Cardiac muscle cell (in vitro differentiated cells and primary cell): ENCODE measurements at regions not wholly inside any gene's neighbourhood (a gene's known extent, or its start where the extent isn't known, plus 50 kb on each side); places are given as distances from the start of the nearest gene placed in this dataset.
"Not testable (repeated sequence)": the region's sequence is repeated elsewhere in the genome, so short reads cannot be mapped to it uniquely, and the experiment has no call there.

Experiments used
- DNase-seq, 2 donors: peaks; one replicate each; pipeline versions ENCODE4 v3.0.0 to v3.0.0-alpha.2; 2010 to 2017; ENCODE audit warnings: low read depth in 1 of 2, low spot score in 1 of 2
- H3K27ac ChIP-seq: fragments of 200-600 bp; sonication (generic); 2 replicates; pipeline ENCODE4 v1.5.1; 2016
- H3K27me3 ChIP-seq: fragments of 200-600 bp; sonication (generic); 2 replicates; pipeline ENCODE4 v1.6.0; 2016; ENCODE audit warnings: control low read depth
- H3K36me3 ChIP-seq: fragments of 200-600 bp; sonication (generic); 2 replicates; pipeline ENCODE4 v1.5.1; 2016; ENCODE audit warnings: control low read depth
- H3K4me1 ChIP-seq: fragments of 200-600 bp; sonication (generic); 2 replicates; pipeline ENCODE4 v1.8.1; 2017; ENCODE audit warnings: low read depth, mild to moderate bottlenecking, mixed run types
- H3K4me3 ChIP-seq: fragments of 200-600 bp; sonication (generic); 2 replicates; pipeline ENCODE4 v1.5.1; 2016; ENCODE audit warnings: mild to moderate bottlenecking
- H3K9me3 ChIP-seq: fragments of 200-600 bp; sonication (generic); 2 replicates; pipeline ENCODE4 v1.5.1; 2017; ENCODE audit warnings: low read depth, mild to moderate bottlenecking, control low read depth
- TF ChIP-seq, protein P1 (sequence below): IDR thresholded peaks from 2 replicates; pipeline ENCODE4 v1.5.1; 2012; ENCODE audit warnings: low read depth, mild to moderate bottlenecking, low read length

DNA sequence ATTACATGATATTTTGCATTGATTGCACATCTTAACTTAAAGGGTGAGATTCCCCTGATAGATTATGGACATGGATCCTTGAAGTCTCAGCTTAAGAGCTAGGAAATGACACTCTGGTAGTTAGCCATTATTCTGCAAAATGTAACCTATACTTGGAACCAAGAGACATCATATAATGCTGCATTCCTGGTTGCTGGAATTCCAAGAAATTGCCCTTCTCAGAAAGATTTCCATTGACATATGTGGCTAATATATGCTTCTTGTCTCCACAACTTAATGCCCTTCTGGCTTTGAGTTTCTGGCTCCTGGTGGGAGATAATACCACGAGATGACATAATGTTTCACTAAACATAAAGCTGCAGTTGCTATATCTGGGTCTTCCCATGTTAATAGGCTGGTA lies 204.4 kb upstream of the TRPC4 start:
- H3K4me3 ChIP-seq = no peak overlapping the region
- H3K4me1 ChIP-seq = no peaks in the 10 kb centered on the region
- no peaks in the 10 kb centered on the region for H3K9me3 ChIP-seq
- no peaks in the 10 kb centered on the region for H3K27me3 ChIP-seq
- no peaks in the 10 kb centered on the region for H3K36me3 ChIP-seq
- DNase-seq = no peak
- TF ChIP-seq, protein P1, sequence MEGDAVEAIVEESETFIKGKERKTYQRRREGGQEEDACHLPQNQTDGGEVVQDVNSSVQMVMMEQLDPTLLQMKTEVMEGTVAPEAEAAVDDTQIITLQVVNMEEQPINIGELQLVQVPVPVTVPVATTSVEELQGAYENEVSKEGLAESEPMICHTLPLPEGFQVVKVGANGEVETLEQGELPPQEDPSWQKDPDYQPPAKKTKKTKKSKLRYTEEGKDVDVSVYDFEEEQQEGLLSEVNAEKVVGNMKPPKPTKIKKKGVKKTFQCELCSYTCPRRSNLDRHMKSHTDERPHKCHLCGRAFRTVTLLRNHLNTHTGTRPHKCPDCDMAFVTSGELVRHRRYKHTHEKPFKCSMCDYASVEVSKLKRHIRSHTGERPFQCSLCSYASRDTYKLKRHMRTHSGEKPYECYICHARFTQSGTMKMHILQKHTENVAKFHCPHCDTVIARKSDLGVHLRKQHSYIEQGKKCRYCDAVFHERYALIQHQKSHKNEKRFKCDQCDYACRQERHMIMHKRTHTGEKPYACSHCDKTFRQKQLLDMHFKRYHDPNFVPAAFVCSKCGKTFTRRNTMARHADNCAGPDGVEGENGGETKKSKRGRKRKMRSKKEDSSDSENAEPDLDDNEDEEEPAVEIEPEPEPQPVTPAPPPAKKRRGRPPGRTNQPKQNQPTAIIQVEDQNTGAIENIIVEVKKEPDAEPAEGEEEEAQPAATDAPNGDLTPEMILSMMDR = no peak
- H3K27ac ChIP-seq = no peak overlapping the region

DNA sequence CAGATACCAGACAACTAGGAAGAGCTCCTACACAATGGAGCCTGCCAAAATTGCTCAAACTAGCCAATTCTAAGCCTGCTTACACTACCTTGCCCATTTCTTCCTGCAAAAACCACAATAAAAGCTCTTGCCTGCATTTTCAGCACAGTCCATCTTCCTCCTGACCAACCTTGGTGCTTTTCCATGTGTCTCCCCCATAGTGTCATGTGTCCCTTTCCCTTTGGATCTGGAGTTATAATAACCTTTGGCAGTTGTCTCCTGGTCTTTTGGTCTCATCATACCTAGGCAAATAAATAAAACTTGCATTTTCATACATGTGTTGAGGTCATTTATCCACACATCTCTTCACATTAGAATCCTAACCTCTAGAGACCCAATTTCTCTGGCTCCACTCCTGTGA lies 203.1 kb upstream of the TRPC4 start:
- no peak overlapping the region for H3K4me3 ChIP-seq
- no peak overlapping the region for H3K27ac ChIP-seq
- no peaks in the 10 kb centered on the region for H3K27me3 ChIP-seq
- no peaks in the 10 kb centered on the region for H3K4me1 ChIP-seq
- DNase-seq = no peak
- TF ChIP-seq, protein P1 = no peak
- no peaks in the 10 kb centered on the region for H3K36me3 ChIP-seq
- no peaks in the 10 kb centered on the region for H3K9me3 ChIP-seq

DNA sequence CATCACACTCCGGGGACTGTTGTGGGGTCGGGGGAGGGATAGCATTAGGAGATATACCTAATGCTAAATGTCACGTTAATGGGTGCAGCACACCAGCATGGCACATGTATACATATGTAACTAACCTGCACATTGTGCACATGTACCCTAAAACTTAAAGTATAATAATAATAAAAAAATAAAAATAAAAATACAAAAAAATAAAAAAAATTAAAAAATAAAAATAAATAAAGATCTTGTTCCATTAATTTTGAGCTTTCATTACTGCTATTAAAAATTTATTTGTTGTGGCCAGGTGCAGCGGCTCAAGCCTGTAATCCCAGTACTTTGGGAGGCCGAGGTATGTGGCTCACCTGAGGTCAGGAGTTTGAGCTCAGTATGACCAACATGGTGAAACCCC lies 201.8 kb upstream of the TRPC4 start:
- H3K4me3 ChIP-seq, H3K4me1 ChIP-seq, H3K27me3 ChIP-seq, H3K9me3 ChIP-seq, H3K27ac ChIP-seq, H3K36me3 ChIP-seq, DNase-seq: not testable (repeated sequence)

DNA sequence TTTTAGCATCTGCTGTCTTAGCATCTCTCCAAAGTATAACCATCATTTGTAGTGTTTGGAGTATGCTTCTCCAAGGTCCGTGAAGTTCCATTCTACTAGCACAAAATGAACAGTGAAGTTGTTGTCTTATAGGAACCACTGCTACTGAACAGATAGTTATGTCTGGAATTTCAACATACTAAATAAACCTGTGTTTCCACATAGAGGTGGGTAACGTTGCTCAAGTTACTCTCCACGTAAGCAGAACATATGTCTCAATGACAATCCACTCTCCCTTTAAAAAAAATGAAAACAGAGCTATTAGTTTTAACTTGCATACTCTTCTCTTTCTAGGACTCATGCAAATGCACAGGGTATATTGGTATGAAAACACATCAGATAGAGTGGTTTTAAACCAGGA lies 184.3 kb upstream of the TRPC4 start:
- no peaks in the 10 kb centered on the region for H3K9me3 ChIP-seq
- H3K36me3 ChIP-seq = no peaks in the 10 kb centered on the region
- TF ChIP-seq, protein P1 = no peak
- no peak overlapping the region for H3K27ac ChIP-seq
- no peaks in the 10 kb centered on the region for H3K4me1 ChIP-seq
- H3K4me3 ChIP-seq = no peak overlapping the region
- H3K27me3 ChIP-seq = no peaks in the 10 kb centered on the region
- no peak for DNase-seq

DNA sequence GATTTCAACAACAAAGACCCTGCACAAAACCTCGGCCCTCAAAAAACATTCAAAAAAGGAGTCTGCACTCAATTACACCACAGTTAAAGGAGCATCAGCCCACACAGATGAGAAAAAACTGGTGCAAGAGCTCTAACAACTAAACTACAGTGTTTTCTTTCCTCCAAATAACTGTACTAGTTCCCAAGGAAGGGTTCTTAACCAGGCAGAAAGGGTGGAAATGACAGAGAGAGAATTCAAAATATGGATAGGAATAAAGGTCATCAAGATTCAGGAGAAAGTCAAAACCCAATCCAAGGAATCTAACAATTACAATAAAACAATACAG lies 176.4 kb upstream of the TRPC4 start:
- no peak overlapping the region for H3K27ac ChIP-seq
- H3K36me3 ChIP-seq = no peaks in the 10 kb centered on the region
- no peaks in the 10 kb centered on the region for H3K4me1 ChIP-seq
- DNase-seq = no peak
- no peak overlapping the region for H3K4me3 ChIP-seq
- TF ChIP-seq, protein P1 = no peak
- H3K27me3 ChIP-seq = no peaks in the 10 kb centered on the region
- H3K9me3 ChIP-seq = no peaks in the 10 kb centered on the region

DNA sequence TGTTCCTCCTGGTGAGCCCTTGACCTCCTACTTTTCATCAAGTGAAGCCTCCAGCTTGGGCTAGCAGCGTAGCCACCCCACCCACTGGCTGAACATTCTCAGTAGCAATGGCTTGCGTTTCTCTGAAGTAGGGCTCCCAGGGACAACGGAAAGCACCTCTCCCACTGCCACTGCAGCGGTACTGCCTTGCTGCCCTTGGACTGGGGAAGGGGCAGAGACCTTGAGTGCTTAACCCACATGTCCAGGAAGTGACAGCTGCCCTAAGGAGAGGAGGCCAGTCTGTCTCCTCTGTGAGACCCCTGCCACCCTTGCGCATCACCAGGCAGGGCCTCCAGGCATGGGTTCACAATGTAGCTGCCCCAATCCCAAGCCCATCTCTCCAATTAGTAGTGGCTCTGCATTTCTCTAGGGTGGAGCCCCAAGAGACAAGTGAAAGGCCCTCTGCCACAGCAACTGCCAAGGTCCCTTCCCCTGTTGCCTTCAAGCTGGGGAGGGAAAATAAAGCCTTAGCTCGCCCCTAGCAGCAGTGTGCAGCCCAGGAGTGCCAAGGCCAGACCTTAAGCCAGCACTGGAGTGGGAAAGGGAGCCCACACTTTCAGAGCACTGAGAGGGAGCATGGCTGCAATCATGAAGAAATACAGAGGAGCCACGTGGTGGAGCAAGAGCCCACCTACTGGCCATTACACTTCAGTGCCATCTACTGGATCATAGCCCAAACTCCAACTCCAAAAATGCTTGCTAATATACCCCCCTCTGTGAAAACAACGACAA lies 175.9 kb upstream of the TRPC4 start:
- Histone ChIP-seq H3K27ac (no peak overlapping the region), H3K27me3 (no peaks in the 10 kb centered on the region), H3K4me3 (no peak overlapping the region), H3K4me1 (no peaks in the 10 kb centered on the region), H3K36me3 (no peaks in the 10 kb centered on the region), H3K9me3 (no peaks in the 10 kb centered on the region)
- peak; percentile 23 to 70 for DNase-seq
- TF ChIP-seq, protein P1 = peak; percentile 70
